HK-2 (cell line): ENCODE measurements at regions not wholly inside any gene's neighbourhood (a gene's known extent, or its start where the extent isn't known, plus 50 kb on each side); places are given as distances from the start of the nearest gene placed in this dataset.

Experiments used
- DNase-seq: peaks from one replicate; pipeline ENCODE4 v3.0.0-alpha.2; 2018; ENCODE audit not compliant: unreplicated experiment

GRCh38 chr6:132244744-132245143 is 156.5 kb downstream of the MOXD1 start:
- no peak for DNase-seq

- DNase-seq = no peak
Measured at GRCh38 chr6:132236744-132237143, 164.5 kb downstream of the MOXD1 start.

GRCh38 chr6:132236281-132236680 is 165.0 kb downstream of the MOXD1 start:
- DNase-seq = no peak

GRCh38 chr6:132235596-132236280 is 165.5 kb downstream of the MOXD1 start:
- DNase-seq = no peak

GRCh38 chr6:132234356-132234755 is 166.9 kb downstream of the MOXD1 start:
- DNase-seq = no peak

GRCh38 chr6:132231121-132231884 is 170.0 kb downstream of the MOXD1 start:
- no peak for DNase-seq

GRCh38 chr6:132228894-132229293 is 172.4 kb downstream of the MOXD1 start:
- no peak for DNase-seq

GRCh38 chr6:132227904-132228303 is 173.4 kb downstream of the MOXD1 start:
- no peak for DNase-seq

GRCh38 chr6:132224943-132225342 is 176.3 kb downstream of the MOXD1 start:
- DNase-seq = no peak

- no peak for DNase-seq
Measured at GRCh38 chr6:132220800-132221199, 180.5 kb downstream of the MOXD1 start.

GRCh38 chr6:132219901-132220300 is 181.4 kb downstream of the MOXD1 start:
- no peak for DNase-seq

GRCh38 chr6:132218059-132218696 is 183.1 kb downstream of the MOXD1 start:
- DNase-seq = no peak

- no peak for DNase-seq
Measured at GRCh38 chr6:132215805-132216204, 185.5 kb downstream of the MOXD1 start.

GRCh38 chr6:132214716-132215115 is 186.6 kb downstream of the MOXD1 start:
- no peak for DNase-seq

- DNase-seq = no peak
Measured at GRCh38 chr6:132213732-132214131, 187.5 kb downstream of the MOXD1 start.

- DNase-seq = no peak
Measured at GRCh38 chr6:132213191-132213590, 188.1 kb downstream of the MOXD1 start.

GRCh38 chr6:132210886-132211563 is 190.2 kb downstream of the MOXD1 start:
- DNase-seq = no peak

GRCh38 chr6:132209351-132209750 is 191.9 kb downstream of the MOXD1 start:
- DNase-seq = no peak

GRCh38 chr6:132207991-132208390 is 193.3 kb downstream of the MOXD1 start:
- DNase-seq = no peak

- no peak for DNase-seq
Measured at GRCh38 chr6:132205946-132206345, 195.3 kb downstream of the MOXD1 start.

- DNase-seq = no peak
Measured at GRCh38 chr6:132204591-132204990, 196.7 kb downstream of the MOXD1 start.

- no peak for DNase-seq
Measured at GRCh38 chr6:132202574-132202973, 198.7 kb downstream of the MOXD1 start.
